Thyroid gland (tissue), 4 donors: ENCODE measurements at regions not wholly inside any gene's neighbourhood (a gene's known extent, or its start where the extent isn't known, plus 50 kb on each side); places are given as distances from the start of the nearest gene placed in this dataset.

ENCODE experiments used
- POLR2A ChIP-seq, 2 donors: fragments of 450-650 bp; IDR thresholded peaks; one replicate each; pipeline ENCODE4 v1.6.1; 2017; ENCODE audit warnings: antibody characterized with exemption in 2 of 2, mild to moderate bottlenecking in 2 of 2, moderate library complexity in 1 of 2
- TF ChIP-seq, protein P1 (sequence below), 6 experiments: fragments of 200-600 bp in 3 of 6; fragments of 450-650 bp in 3 of 6; sonication (generic) in 3 of 6; IDR thresholded peaks; one replicate each; pipeline ENCODE4 v1.5.1; 2016 to 2019; ENCODE audit warnings: antibody characterized with exemption in 6 of 6, mild to moderate bottlenecking in 2 of 6, inconsistent platforms in 1 of 6, moderate library complexity in 1 of 6

DNA sequence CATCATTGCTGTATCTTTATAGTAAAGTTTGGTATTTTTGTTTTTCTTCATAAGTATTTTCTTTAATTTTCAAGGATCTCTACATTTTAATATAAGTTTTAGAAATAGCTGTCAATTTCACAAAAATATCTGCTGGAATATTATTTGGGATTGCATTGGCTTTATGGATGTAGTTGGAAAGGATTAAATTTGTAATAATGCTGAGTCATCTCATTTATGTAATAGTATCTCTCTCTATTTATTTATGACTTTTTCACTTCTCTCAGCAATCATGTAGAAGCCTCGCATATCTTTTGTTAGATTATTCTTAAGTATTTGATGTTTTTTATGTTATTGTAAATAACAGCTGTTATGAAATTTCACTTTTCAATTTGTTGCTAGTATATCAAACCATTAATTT is 223.1 kb upstream of the POGK start:
- TF ChIP-seq, protein P1, sequence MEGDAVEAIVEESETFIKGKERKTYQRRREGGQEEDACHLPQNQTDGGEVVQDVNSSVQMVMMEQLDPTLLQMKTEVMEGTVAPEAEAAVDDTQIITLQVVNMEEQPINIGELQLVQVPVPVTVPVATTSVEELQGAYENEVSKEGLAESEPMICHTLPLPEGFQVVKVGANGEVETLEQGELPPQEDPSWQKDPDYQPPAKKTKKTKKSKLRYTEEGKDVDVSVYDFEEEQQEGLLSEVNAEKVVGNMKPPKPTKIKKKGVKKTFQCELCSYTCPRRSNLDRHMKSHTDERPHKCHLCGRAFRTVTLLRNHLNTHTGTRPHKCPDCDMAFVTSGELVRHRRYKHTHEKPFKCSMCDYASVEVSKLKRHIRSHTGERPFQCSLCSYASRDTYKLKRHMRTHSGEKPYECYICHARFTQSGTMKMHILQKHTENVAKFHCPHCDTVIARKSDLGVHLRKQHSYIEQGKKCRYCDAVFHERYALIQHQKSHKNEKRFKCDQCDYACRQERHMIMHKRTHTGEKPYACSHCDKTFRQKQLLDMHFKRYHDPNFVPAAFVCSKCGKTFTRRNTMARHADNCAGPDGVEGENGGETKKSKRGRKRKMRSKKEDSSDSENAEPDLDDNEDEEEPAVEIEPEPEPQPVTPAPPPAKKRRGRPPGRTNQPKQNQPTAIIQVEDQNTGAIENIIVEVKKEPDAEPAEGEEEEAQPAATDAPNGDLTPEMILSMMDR (IDR thresholded peaks at IDR 0.05): no peak
- TF ChIP-seq POLR2A (IDR thresholded peaks at IDR 0.05): no peak
